HepG2 (cell line): ENCODE measurements at regions not wholly inside any gene's neighbourhood (a gene's known extent, or its start where the extent isn't known, plus 50 kb on each side); places are given as distances from the start of the nearest gene placed in this dataset.

Experiments
- ATAC-seq: fragments of 200-7000 bp; cut with Tn5 transposase; 3 replicates; pipeline ENCODE4 v1.9.1; 2020; ENCODE audit warnings: mild to moderate bottlenecking, moderate library complexity
- BruUV-seq: library from RNA; stranded (reverse); fragments of 400-500 nt; replicated peaks from 2 replicates; lab custom pipeline; 2021; lab: Mats Ljungman, UMichigan
- CTCF ChIA-PET: fragments of 300-600 bp; formaldehyde crosslinking; extraction: SDS; loops from one replicate; lab custom pipeline; 2021; ENCODE audit warnings: low total read pairs, inconsistent platforms, low intra/inter-chr PET ratio; lab: Yijun Ruan, JAX
- POLR2A ChIA-PET: fragments of 350-600 bp; sonication (Branson Sonifier 250); formaldehyde crosslinking; loops from one replicate; lab custom pipeline; 2020; ENCODE audit warnings: antibody characterized with exemption, inconsistent platforms; lab: Yijun Ruan, JAX
- DNase-seq: peaks from one replicate; pipeline ENCODE4 v3.0.0-alpha.2; 2015; ENCODE audit warnings: low spot score
- FAIRE-seq: peaks from 3 replicates; lab custom pipeline; 2011; peaks lifted over from hg19 to GRCh38; lab: Jason Lieb, UNC
- H2AFZ ChIP-seq: one replicate; pipeline ENCODE4 v1.6.1; 2011; ENCODE audit warnings: low read length, inconsistent platforms
- H3K27ac ChIP-seq: fragments of 300-600 bp; 3 replicates; pipeline ENCODE4 v1.8.0; 2011; ENCODE audit warnings: mixed run types, mild to moderate bottlenecking, mixed read lengths, low read length, inconsistent platforms; ENCODE audit not compliant: insufficient read depth; ENCODE audit errors: extremely low read length
- H3K27me3 ChIP-seq, 2 experiments: fragments of 200-600 bp in 1 of 2; 2 replicates in 1 of 2; 3 replicates in 1 of 2; pipeline versions ENCODE4 v1.6.0 to v1.8.0; 2011; ENCODE audit warnings: low read length in 2 of 2, mild to moderate bottlenecking in 2 of 2, moderate library complexity in 2 of 2, inconsistent platforms in 1 of 2; ENCODE audit not compliant: insufficient read depth in 2 of 2, control insufficient read depth in 1 of 2
- H3K36me3 ChIP-seq, 2 experiments: fragments of 200-600 bp in 1 of 2; replicated peaks in 1 of 2; 2 replicates in 1 of 2; 3 replicates in 1 of 2; pipeline versions ENCODE4 v1.5.1 to v1.8.0; 2011; ENCODE audit warnings: low read length in 2 of 2, inconsistent platforms in 1 of 2; ENCODE audit not compliant: insufficient read depth in 2 of 2, control insufficient read depth in 1 of 2
- H3K4me1 ChIP-seq: 2 replicates; pipeline ENCODE4 v1.5.1; 2012; ENCODE audit warnings: low read length, inconsistent platforms; ENCODE audit not compliant: insufficient read depth
- H3K4me2 ChIP-seq: 2 replicates; pipeline ENCODE4 v1.6.0; 2011; ENCODE audit warnings: low read depth, low read length, inconsistent platforms
- H3K4me3 ChIP-seq, 3 experiments: fragments of 200-600 bp in 1 of 3; sonication (generic), shearing (Covaris generic) in 1 of 3; replicated peaks in 1 of 3; 2 replicates each; pipeline ENCODE4 v1.5.1; 2011 to 2016; ENCODE audit warnings: low read length in 3 of 3, inconsistent platforms in 2 of 3, low read depth in 2 of 3, mild to moderate bottlenecking in 2 of 3, control low read depth in 1 of 3, mixed read lengths in 1 of 3; ENCODE audit not compliant: insufficient read depth in 1 of 3
- H3K79me2 ChIP-seq: one replicate; pipeline ENCODE4 v1.6.1; 2011; ENCODE audit warnings: low read length, inconsistent platforms; ENCODE audit not compliant: insufficient read depth
- H3K9ac ChIP-seq: 2 replicates; pipeline ENCODE4 v1.6.0; 2011; ENCODE audit warnings: mild to moderate bottlenecking, low read depth, low read length, inconsistent platforms; ENCODE audit not compliant: insufficient read depth
- H3K9me3 ChIP-seq: 2 replicates; pipeline ENCODE4 v1.5.1; 2012; ENCODE audit warnings: mild to moderate bottlenecking, low read length
- H4K20me1 ChIP-seq: 2 replicates; pipeline ENCODE4 v1.6.0; 2011; ENCODE audit warnings: inconsistent platforms, mild to moderate bottlenecking, low read length, moderate library complexity; ENCODE audit not compliant: insufficient read depth
- ARNT ChIP-seq: fragments of 450-650 bp; IDR thresholded peaks from 2 replicates; pipeline ENCODE4 v1.6.1; 2017
- KLF11 ChIP-seq: IDR thresholded peaks from 2 replicates; pipeline ENCODE4 v1.6.1; 2016; ENCODE audit warnings: missing compliant biosample characterization
- ZNF230 ChIP-seq: sonication (generic); formaldehyde crosslinking; IDR thresholded peaks from 2 replicates; pipeline ENCODE4 v1.4.0; 2020; ENCODE audit warnings: mild to moderate bottlenecking, missing genetic modification reagents
- ZNF34 ChIP-seq: sonication (generic); formaldehyde crosslinking; IDR thresholded peaks from 2 replicates; pipeline ENCODE4 v1.4.0; 2020; ENCODE audit warnings: mild to moderate bottlenecking, missing genetic modification reagents, borderline replicate concordance
- ZNF550 ChIP-seq: sonication (generic); formaldehyde crosslinking; IDR thresholded peaks from 2 replicates; pipeline ENCODE4 v1.4.0; 2020; ENCODE audit warnings: mild to moderate bottlenecking, missing genetic modification reagents, borderline replicate concordance
- ZNF768 ChIP-seq: sonication (generic); formaldehyde crosslinking; IDR thresholded peaks from 2 replicates; pipeline ENCODE4 v1.4.0; 2020; ENCODE audit warnings: missing genetic modification reagents
- WGBS: methylation state at CpG from one replicate; pipeline ENCODE4 v1.1.6; 2017; ENCODE audit warnings: low lambda C conversion rate; 5-methylcytosine and 5-hydroxymethylcytosine counted together
- in situ Hi-C: cut with HindIII; loops from 2 replicates; pipeline ENCODE4 v1.10.0; 2017; ENCODE audit warnings: low pct_unique_long_range_greater_than_20kb; ENCODE audit not compliant: extremely low pct_ligation_motif_present
- intact Hi-C: fragments of 100-400 bp; cut with micrococcal nuclease; formaldehyde crosslinking; loops from one replicate; pipeline ENCODE4 v1.10.0; 2022; ENCODE audit not compliant: unreplicated experiment
- TF ChIP-seq, protein P1 (sequence below): sonication (generic); formaldehyde crosslinking; IDR thresholded peaks from 2 replicates; pipeline ENCODE4 v1.5.1; 2020; ENCODE audit warnings: mild to moderate bottlenecking, missing genetic modification reagents, borderline replicate concordance
- TF ChIP-seq, protein P2 (sequence below): sonication (generic); formaldehyde crosslinking; IDR thresholded peaks from 2 replicates; pipeline ENCODE4 v1.4.0; 2020; ENCODE audit warnings: missing genetic modification reagents, borderline replicate concordance
- TF ChIP-seq, protein P3 (sequence below): sonication (generic); formaldehyde crosslinking; IDR thresholded peaks from 2 replicates; pipeline ENCODE4 v1.4.0; 2020; ENCODE audit warnings: missing genetic modification reagents, borderline replicate concordance
- TF ChIP-seq, protein P4 (sequence below): conservative IDR thresholded peaks from 2 replicates; pipeline ENCODE4 v1.6.1; 2018; ENCODE audit warnings: missing genetic modification reagents

DNA sequence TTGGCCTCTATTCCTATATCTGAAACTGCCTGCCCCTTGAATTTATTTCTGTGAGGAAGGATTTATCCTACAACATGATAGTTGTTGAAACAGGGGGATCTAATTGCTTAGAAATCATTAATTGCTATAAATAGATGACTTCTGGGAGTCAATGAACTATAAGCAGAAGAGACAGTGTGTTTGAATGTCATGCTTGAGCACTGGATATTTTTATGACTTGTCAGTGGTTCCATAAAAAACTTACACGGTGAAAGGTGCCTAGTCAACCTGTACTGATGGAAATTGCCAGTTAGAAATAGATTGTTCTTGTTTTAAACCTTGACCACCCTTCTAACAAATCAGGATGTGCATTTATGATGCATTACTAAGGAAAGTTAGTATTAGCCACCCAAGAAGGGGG is 306.9 kb upstream of the PPARGC1A start:
- TF ChIP-seq, protein P1, sequence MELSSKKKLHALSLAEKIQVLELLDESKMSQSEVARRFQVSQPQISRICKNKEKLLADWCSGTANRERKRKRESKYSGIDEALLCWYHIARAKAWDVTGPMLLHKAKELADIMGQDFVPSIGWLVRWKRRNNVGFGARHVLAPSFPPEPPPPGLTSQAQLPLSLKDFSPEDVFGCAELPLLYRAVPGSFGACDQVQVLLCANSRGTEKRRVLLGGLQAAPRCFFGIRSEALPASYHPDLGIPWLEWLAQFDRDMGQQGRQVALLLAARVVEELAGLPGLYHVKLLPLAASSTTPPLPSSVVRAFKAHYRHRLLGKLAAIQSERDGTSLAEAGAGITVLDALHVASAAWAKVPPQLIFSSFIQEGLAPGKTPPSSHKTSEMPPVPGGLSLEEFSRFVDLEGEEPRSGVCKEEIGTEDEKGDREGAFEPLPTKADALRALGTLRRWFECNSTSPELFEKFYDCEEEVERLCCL (CRISPR knock-in tag): no peak
- TF ChIP-seq, protein P2, sequence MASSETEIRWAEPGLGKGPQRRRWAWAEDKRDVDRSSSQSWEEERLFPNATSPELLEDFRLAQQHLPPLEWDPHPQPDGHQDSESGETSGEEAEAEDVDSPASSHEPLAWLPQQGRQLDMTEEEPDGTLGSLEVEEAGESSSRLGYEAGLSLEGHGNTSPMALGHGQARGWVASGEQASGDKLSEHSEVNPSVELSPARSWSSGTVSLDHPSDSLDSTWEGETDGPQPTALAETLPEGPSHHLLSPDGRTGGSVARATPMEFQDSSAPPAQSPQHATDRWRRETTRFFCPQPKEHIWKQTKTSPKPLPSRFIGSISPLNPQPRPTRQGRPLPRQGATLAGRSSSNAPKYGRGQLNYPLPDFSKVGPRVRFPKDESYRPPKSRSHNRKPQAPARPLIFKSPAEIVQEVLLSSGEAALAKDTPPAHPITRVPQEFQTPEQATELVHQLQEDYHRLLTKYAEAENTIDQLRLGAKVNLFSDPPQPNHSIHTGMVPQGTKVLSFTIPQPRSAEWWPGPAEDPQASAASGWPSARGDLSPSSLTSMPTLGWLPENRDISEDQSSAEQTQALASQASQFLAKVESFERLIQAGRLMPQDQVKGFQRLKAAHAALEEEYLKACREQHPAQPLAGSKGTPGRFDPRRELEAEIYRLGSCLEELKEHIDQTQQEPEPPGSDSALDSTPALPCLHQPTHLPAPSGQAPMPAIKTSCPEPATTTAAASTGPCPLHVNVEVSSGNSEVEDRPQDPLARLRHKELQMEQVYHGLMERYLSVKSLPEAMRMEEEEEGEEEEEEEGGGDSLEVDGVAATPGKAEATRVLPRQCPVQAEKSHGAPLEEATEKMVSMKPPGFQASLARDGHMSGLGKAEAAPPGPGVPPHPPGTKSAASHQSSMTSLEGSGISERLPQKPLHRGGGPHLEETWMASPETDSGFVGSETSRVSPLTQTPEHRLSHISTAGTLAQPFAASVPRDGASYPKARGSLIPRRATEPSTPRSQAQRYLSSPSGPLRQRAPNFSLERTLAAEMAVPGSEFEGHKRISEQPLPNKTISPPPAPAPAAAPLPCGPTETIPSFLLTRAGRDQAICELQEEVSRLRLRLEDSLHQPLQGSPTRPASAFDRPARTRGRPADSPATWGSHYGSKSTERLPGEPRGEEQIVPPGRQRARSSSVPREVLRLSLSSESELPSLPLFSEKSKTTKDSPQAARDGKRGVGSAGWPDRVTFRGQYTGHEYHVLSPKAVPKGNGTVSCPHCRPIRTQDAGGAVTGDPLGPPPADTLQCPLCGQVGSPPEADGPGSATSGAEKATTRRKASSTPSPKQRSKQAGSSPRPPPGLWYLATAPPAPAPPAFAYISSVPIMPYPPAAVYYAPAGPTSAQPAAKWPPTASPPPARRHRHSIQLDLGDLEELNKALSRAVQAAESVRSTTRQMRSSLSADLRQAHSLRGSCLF (CRISPR knock-in tag): no peak
- TF ChIP-seq, protein P3, sequence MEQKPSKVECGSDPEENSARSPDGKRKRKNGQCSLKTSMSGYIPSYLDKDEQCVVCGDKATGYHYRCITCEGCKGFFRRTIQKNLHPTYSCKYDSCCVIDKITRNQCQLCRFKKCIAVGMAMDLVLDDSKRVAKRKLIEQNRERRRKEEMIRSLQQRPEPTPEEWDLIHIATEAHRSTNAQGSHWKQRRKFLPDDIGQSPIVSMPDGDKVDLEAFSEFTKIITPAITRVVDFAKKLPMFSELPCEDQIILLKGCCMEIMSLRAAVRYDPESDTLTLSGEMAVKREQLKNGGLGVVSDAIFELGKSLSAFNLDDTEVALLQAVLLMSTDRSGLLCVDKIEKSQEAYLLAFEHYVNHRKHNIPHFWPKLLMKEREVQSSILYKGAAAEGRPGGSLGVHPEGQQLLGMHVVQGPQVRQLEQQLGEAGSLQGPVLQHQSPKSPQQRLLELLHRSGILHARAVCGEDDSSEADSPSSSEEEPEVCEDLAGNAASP (CRISPR knock-in tag): no peak
- no peak for TF ChIP-seq ZNF230 (CRISPR knock-in tag)
- no peak for TF ChIP-seq ZNF768 (CRISPR knock-in tag)
- no peak for TF ChIP-seq KLF11 (CRISPR knock-in tag)
- TF ChIP-seq ZNF34 (CRISPR knock-in tag): no peak
- TF ChIP-seq, protein P4, sequence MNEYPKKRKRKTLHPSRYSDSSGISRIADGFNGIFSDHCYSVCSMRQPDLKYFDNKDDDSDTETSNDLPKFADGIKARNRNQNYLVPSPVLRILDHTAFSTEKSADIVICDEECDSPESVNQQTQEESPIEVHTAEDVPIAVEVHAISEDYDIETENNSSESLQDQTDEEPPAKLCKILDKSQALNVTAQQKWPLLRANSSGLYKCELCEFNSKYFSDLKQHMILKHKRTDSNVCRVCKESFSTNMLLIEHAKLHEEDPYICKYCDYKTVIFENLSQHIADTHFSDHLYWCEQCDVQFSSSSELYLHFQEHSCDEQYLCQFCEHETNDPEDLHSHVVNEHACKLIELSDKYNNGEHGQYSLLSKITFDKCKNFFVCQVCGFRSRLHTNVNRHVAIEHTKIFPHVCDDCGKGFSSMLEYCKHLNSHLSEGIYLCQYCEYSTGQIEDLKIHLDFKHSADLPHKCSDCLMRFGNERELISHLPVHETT (CRISPR knock-in tag): no peak
- no peak for TF ChIP-seq ZNF550 (CRISPR knock-in tag)
- TF ChIP-seq ARNT: no peak
- no peaks in the 10 kb centered on the region; a peak in 1 of 5 replicates for H3K27me3 ChIP-seq
- POLR2A ChIA-PET: no interaction called here
- no peak overlapping the region for H3K4me3 ChIP-seq
- no peak overlapping the region for H3K4me2 ChIP-seq
- no peak for DNase-seq
- in situ Hi-C loops (no loop called here), intact Hi-C loops (no loop called here)
- H3K4me1 ChIP-seq: no peaks in the 10 kb centered on the region
- ATAC-seq: no peak
- H3K9ac ChIP-seq: no peak overlapping the region
- no peaks in the 10 kb centered on the region for H3K9me3 ChIP-seq
- CTCF ChIA-PET: no interaction called here
- no peaks in the 10 kb centered on the region for H3K79me2 ChIP-seq
- no peaks in the 10 kb centered on the region for H3K36me3 ChIP-seq
- WGBS: 0% methylated on average over 1 of the region's 1 CpG
- H4K20me1 ChIP-seq: no peaks in the 10 kb centered on the region
- BruUV-seq: no TSS peak
- no peak overlapping the region for H2AFZ ChIP-seq
- no peak overlapping the region for H3K27ac ChIP-seq
- FAIRE-seq: no peak
